AG04450 (cell line): ENCODE measurements at regions not wholly inside any gene's neighbourhood (a gene's known extent, or its start where the extent isn't known, plus 50 kb on each side); places are given as distances from the start of the nearest gene placed in this dataset.
"Not testable (repeated sequence)": the region's sequence is repeated elsewhere in the genome, so short reads cannot be mapped to it uniquely, and the experiment has no call there.

Experiments used
- CTCF ChIA-PET: fragments of 300-600, 350-600 bp; formaldehyde crosslinking; extraction: SDS; loops from one replicate; lab custom pipeline; 2022; ENCODE audit warnings: antibody characterized with exemption, inconsistent platforms; lab: Charles Lee
- POLR2A ChIA-PET: fragments of 350-600 bp; formaldehyde crosslinking; extraction: SDS; loops from one replicate; lab custom pipeline; 2021; ENCODE audit warnings: antibody characterized with exemption, inconsistent platforms; lab: Yijun Ruan, JAX
- DNase-seq: peaks from one replicate; pipeline ENCODE4 v3.0.0-alpha.2; 2011; ENCODE audit warnings: low read depth, low spot score
- H3K27ac ChIP-seq: one replicate; pipeline ENCODE4 v1.5.1; 2012; ENCODE audit warnings: low read depth, low read length, control low read depth
- H3K27me3 ChIP-seq: one replicate; pipeline ENCODE4 v1.6.0; 2012; ENCODE audit warnings: low read length; ENCODE audit not compliant: control insufficient read depth, insufficient read depth
- H3K4me3 ChIP-seq: 2 replicates; pipeline ENCODE4 v1.5.1; 2011; ENCODE audit warnings: mild to moderate bottlenecking, low read depth, low read length, control low read depth
- H3K9me3 ChIP-seq: 2 replicates; pipeline ENCODE4 v1.5.1; 2012; ENCODE audit warnings: low read length; ENCODE audit not compliant: control insufficient read depth, insufficient read depth
- TF ChIP-seq, protein P1 (sequence below): IDR thresholded peaks from 2 replicates; pipeline ENCODE4 v1.5.1; 2011; ENCODE audit warnings: low read depth, low read length, control low read depth, inconsistent platforms

- H3K27ac ChIP-seq = no peak overlapping the region
- ChIA-PET POLR2A (no interaction called here), CTCF (interaction anchor here (0.7 to 1.3 kb wide), 3 partner anchors 18 to 560 kb away, joined by 3 read pairs; no protein-coding TSS in a partner anchor)
- TF ChIP-seq, protein P1, sequence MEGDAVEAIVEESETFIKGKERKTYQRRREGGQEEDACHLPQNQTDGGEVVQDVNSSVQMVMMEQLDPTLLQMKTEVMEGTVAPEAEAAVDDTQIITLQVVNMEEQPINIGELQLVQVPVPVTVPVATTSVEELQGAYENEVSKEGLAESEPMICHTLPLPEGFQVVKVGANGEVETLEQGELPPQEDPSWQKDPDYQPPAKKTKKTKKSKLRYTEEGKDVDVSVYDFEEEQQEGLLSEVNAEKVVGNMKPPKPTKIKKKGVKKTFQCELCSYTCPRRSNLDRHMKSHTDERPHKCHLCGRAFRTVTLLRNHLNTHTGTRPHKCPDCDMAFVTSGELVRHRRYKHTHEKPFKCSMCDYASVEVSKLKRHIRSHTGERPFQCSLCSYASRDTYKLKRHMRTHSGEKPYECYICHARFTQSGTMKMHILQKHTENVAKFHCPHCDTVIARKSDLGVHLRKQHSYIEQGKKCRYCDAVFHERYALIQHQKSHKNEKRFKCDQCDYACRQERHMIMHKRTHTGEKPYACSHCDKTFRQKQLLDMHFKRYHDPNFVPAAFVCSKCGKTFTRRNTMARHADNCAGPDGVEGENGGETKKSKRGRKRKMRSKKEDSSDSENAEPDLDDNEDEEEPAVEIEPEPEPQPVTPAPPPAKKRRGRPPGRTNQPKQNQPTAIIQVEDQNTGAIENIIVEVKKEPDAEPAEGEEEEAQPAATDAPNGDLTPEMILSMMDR = peak; percentile 46
- H3K9me3 ChIP-seq = no peaks in the 10 kb centered on the region; the same call in 1 of the 2 replicates
- H3K27me3 ChIP-seq = no peaks in the 10 kb centered on the region
- DNase-seq = no peak
- H3K4me3 ChIP-seq = no peak overlapping the region
These were observed 82.9 kb downstream of the LAS1L start for GRCh38 chrX:65451663-65452062.

DNA sequence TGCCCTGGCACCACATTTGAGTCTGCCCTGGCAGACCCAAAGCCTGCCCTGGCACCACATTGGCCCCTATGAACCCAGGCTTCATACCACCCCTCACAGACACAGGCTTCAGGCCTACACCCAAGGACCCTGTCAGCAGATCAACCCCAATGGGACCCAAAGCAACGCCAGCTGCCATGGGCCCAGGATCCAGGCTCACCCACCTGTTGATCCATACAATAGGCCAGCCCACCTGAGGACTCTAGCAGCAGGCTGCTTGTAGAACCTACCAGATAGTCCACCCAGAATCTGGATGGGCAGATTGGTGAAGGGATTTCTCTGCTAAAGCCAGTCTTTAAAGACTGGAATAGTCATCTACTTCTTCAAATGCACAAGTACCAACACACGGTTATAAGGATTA is 114.4 kb downstream of the LAS1L start:
- no peaks in the 10 kb centered on the region for H3K9me3 ChIP-seq
- no peak overlapping the region for H3K27ac ChIP-seq
- H3K27me3 ChIP-seq = no peaks in the 10 kb centered on the region
- CTCF ChIA-PET = no interaction called here
- TF ChIP-seq, protein P1 = no peak
- no peak overlapping the region for H3K4me3 ChIP-seq
- DNase-seq = no peak
- POLR2A ChIA-PET = no interaction called here

DNA sequence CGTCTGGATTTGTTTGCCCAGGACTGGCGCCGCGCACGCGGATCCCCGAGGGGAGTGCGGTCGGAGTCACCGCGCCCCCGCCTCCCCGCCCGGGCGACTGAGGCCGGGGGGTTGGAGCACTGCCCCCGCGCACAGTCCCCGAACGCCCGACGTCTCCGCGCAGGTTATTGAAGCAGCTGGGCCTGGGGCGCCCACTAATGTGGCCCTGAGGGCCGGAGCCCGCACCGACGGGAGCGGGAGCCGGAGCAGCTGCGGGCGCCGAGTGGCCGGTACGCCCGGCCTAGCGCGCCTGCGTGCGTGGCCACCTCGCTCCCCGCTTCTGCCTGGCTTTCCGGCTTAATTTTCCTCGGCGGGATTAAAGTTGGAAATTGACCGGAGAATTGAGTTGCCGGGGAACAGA is 126.9 kb downstream of the LAS1L start:
- H3K4me3 ChIP-seq, POLR2A ChIA-PET: not testable (repeated sequence)

DNA sequence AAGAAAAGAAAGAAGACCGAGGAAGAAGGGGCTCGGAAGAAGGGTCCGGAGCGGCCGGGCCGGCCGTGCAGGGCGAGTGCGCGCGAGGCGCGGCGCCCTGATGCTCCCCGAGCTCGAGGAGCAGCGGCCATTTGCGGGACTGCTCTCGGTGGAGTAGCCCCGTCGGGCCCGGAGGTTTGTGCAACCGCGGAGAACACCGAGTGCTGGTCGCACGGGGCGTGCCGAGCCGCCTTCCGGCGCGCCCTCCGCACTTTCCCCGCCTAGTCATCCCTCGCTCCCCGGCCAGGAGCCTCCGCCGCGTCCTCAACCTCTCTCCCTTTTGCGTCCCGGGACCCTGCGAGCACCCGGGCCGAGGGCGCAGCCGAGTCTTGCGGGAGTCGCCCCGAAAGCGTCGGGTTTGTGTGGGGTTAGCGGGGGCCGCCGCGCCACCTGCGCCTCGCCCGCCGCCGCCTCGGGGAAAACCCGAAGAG is 127.4 kb downstream of the LAS1L start:
- ChIA-PET POLR2A (no interaction called here), CTCF (no interaction called here)
- Histone ChIP-seq H3K27me3 (no peaks in the 10 kb centered on the region), H3K27ac (no peak overlapping the region), H3K4me3 (no peak overlapping the region), H3K9me3 (no peaks in the 10 kb centered on the region)
- DNase-seq = no peak
- TF ChIP-seq, protein P1 = no peak

More for the DNA sequence above, 126.9 kb downstream of the LAS1L start:
- CTCF ChIA-PET, H3K27me3 ChIP-seq, H3K9me3 ChIP-seq, DNase-seq, H3K27ac ChIP-seq: not testable (repeated sequence)

DNA sequence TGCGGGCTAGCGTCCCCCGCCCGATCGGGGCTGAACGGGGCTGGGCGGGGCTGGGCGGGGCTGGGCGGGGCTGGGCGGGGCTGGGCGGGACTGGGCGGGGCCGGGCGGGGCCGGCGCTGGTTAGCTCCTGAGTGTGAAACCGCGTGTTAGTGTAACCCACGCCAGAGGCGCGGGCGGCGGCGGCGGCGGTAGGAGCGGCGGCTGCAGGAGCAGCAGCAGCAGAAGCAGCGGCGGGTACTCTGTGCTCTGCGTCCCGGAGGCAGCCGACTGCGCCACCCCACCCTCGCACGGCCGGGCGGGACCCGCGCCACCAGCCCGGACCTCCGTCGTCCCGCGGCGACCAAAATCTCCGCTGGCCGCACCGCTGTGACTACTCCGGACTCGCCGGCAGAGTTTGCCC is 128.1 kb downstream of the LAS1L start:
- ChIA-PET CTCF (no interaction called here), POLR2A (no interaction called here)
- Histone ChIP-seq H3K27me3 (no peaks in the 10 kb centered on the region), H3K4me3 (no peak overlapping the region), H3K27ac (no peak overlapping the region), H3K9me3 (no peaks in the 10 kb centered on the region)
- no peak for DNase-seq
- TF ChIP-seq, protein P1 = no peak
